ENCODE measurements at regions not wholly inside any gene's neighbourhood (a gene's known extent, or its start where the extent isn't known, plus 50 kb on each side); places are given as distances from the start of the nearest gene placed in this dataset.

GRCh38 chr2:3065928-3066327 is 311.7 kb downstream of the EIPR1 start (continued):
- TF ChIP-seq CTCF (IDR thresholded peaks at IDR 0.05 in 2 of 3, conservative IDR thresholded peaks at IDR 0.05 in 1 of 3; ENCODE audit: borderline replicate concordance in 1 of 3, insufficient read depth in 1 of 3, low read depth in 2 of 3, low read length in 2 of 3) (no peak), EZH2phosphoT487 (IDR thresholded peaks at IDR 0.05; ENCODE audit: borderline replicate concordance) (no peak)

GRCh38 chr2:3062476-3063260 is 314.9 kb downstream of the EIPR1 start:
- TF ChIP-seq POLR2A (IDR thresholded peaks at IDR 0.05; ENCODE audit: borderline replicate concordance, extremely low read depth, insufficient read depth, insufficient read length): no peak
- no peak for TF ChIP-seq RAD21 (IDR thresholded peaks at IDR 0.05; ENCODE audit: low read depth)
- no peak for TF ChIP-seq YY1 (IDR thresholded peaks at IDR 0.05; ENCODE audit: extremely low read depth, insufficient replicate concordance, low read depth, low read length)
- TF ChIP-seq SIN3A (IDR thresholded peaks at IDR 0.05; ENCODE audit: low read depth): no peak
- no peak for TF ChIP-seq SRF (IDR thresholded peaks at IDR 0.05; ENCODE audit: low read depth)
- no peak for TF ChIP-seq EGR1 (IDR thresholded peaks at IDR 0.05; ENCODE audit: low read depth)
- TF ChIP-seq EZH2 (IDR thresholded peaks at IDR 0.05): no peak
- no peak for TF ChIP-seq CBX3 (IDR thresholded peaks at IDR 0.05; ENCODE audit: low read depth)
- no peak for TF ChIP-seq POLR2AphosphoS5 (IDR thresholded peaks at IDR 0.05; ENCODE audit: low read depth, low read length)
- no peak for TF ChIP-seq EZH2phosphoT487 (IDR thresholded peaks at IDR 0.05; ENCODE audit: borderline replicate concordance)
- no peak for TF ChIP-seq MAX (IDR thresholded peaks at IDR 0.05)
- TF ChIP-seq JUND (IDR thresholded peaks at IDR 0.05): no peak
- TF ChIP-seq SP1 (IDR thresholded peaks at IDR 0.05; ENCODE audit: low read depth): no peak
- TF ChIP-seq TCF7L2 (IDR thresholded peaks at IDR 0.05; ENCODE audit: borderline replicate concordance, extremely low read depth, insufficient read depth, insufficient read length): no peak
- TF ChIP-seq ZNF274 (IDR thresholded peaks at IDR 0.05; ENCODE audit: low read depth, low read length): no peak
- no peak for TF ChIP-seq ZBTB33 (IDR thresholded peaks at IDR 0.05; ENCODE audit: extremely low read depth, insufficient replicate concordance, low read length)
- TF ChIP-seq ATF3 (IDR thresholded peaks at IDR 0.05): no peak
- ChIA-PET POLR2A (no interaction called here), CTCF (no interaction called here), RAD21 (ENCODE audit: low non-redundant PET in 1 of 2, low total read pairs in 2 of 2, uncharacterized antibody in 2 of 2, unreplicated experiment in 2 of 2) (no interaction called here)
- Histone ChIP-seq H3K9me3 (ENCODE audit: control insufficient read depth in 1 of 2, insufficient read depth in 1 of 2, low read depth in 1 of 2, low read length in 2 of 2) (no peaks in the 10 kb centered on the region), H2AFZ (ENCODE audit: low read depth, low read length, poor library complexity, severe bottlenecking) (no peak overlapping the region), H4K20me1 (ENCODE audit: insufficient read depth) (no peaks in the 10 kb centered on the region), H3K79me2 (ENCODE audit: insufficient read depth, low read length) (no peaks in the 10 kb centered on the region), H3K4me1 (ENCODE audit: control insufficient read depth in 1 of 2, insufficient read depth in 2 of 2, low read length in 2 of 2) (no peaks in the 10 kb centered on the region), H3K27me3 (ENCODE audit: insufficient read depth, low read length) (peaks cover 20% of the 10 kb centered on the region), H3K27ac (ENCODE audit: low read depth, low read length) (no peak overlapping the region), H3K4me3 (replicated peaks in 1 of 2; ENCODE audit: low read depth in 1 of 2, low read length in 2 of 2) (no peak overlapping the region), H3K4me2 (ENCODE audit: low read length) (no peak overlapping the region), H3K9me2 (ENCODE audit: insufficient read depth) (no peaks in the 10 kb centered on the region), H3K36me3 (ENCODE audit: control insufficient read depth in 1 of 2, insufficient read depth in 2 of 2, low read length in 2 of 2) (no peaks in the 10 kb centered on the region), H3K9ac (ENCODE audit: low read length) (no peak overlapping the region)
- intact Hi-C loops (cut with micrococcal nuclease): no loop called here
- BruUV-seq (replicated peaks): no TSS peak
- DNase-seq (ENCODE audit: low read depth, low spot score) (no peak), ATAC-seq (no peak)

Measured in HCT116 (cell line).